Mesenchymal stem cell (in vitro differentiated cells and primary cell): ENCODE measurements at regions not wholly inside any gene's neighbourhood (a gene's known extent, or its start where the extent isn't known, plus 50 kb on each side); places are given as distances from the start of the nearest gene placed in this dataset.
"Not testable (repeated sequence)": the region's sequence is repeated elsewhere in the genome, so short reads cannot be mapped to it uniquely, and the experiment has no call there.

Experiments
- DNase-seq: peaks from one replicate; pipeline ENCODE4 v3.0.0-alpha.2; 2013
- H2AFZ ChIP-seq: one replicate; pipeline ENCODE4 v1.6.1; 2013; ENCODE audit warnings: low read depth, mild to moderate bottlenecking, control low read depth, inconsistent platforms, low read length, moderate library complexity
- H2AK5ac ChIP-seq: 2 replicates; pipeline ENCODE4 v1.6.1; 2013; ENCODE audit warnings: low read length, moderate library complexity, mild to moderate bottlenecking, inconsistent platforms; ENCODE audit not compliant: severe bottlenecking
- H2BK120ac ChIP-seq: one replicate; pipeline ENCODE4 v1.6.1; 2013; ENCODE audit warnings: low read depth, mild to moderate bottlenecking, inconsistent platforms, low read length, moderate library complexity
- H2BK12ac ChIP-seq, 2 experiments: one replicate each; pipeline ENCODE4 v1.6.1; 2013; ENCODE audit warnings: inconsistent platforms in 2 of 2, low read length in 2 of 2, mild to moderate bottlenecking in 2 of 2, moderate library complexity in 2 of 2, control low read depth in 1 of 2
- H2BK15ac ChIP-seq: one replicate; pipeline ENCODE4 v1.6.1; 2013; ENCODE audit warnings: mild to moderate bottlenecking, low read depth, inconsistent platforms; ENCODE audit not compliant: poor library complexity, severe bottlenecking
- H2BK5ac ChIP-seq: 2 replicates; pipeline ENCODE4 v1.6.1; 2013; ENCODE audit warnings: low read depth, mild to moderate bottlenecking, low read length, control low read depth, inconsistent platforms; ENCODE audit not compliant: poor library complexity, severe bottlenecking
- H3K14ac ChIP-seq, 2 experiments: one replicate each; pipeline ENCODE4 v1.6.1; 2013; ENCODE audit warnings: inconsistent platforms in 2 of 2, low read length in 2 of 2, control low read depth in 1 of 2, mild to moderate bottlenecking in 1 of 2, moderate library complexity in 1 of 2
- H3K18ac ChIP-seq, 2 experiments: one replicate each; pipeline ENCODE4 v1.6.1; 2013; ENCODE audit warnings: inconsistent platforms in 2 of 2, low read length in 2 of 2, control low read depth in 1 of 2, low read depth in 1 of 2, mild to moderate bottlenecking in 1 of 2
- H3K23ac ChIP-seq, 2 experiments: one replicate each; pipeline ENCODE4 v1.6.1; 2013; ENCODE audit warnings: inconsistent platforms in 2 of 2, low read length in 2 of 2, mild to moderate bottlenecking in 2 of 2, moderate library complexity in 2 of 2, control low read depth in 1 of 2
- H3K27ac ChIP-seq: 2 replicates; pipeline ENCODE4 v1.5.1; 2013; ENCODE audit warnings: mild to moderate bottlenecking, moderate library complexity, low read length, control low read depth, inconsistent platforms; ENCODE audit not compliant: poor library complexity, severe bottlenecking
- H3K27me3 ChIP-seq, 2 experiments: 2 replicates each; pipeline versions ENCODE4 v1.6.1 to v1.7.0; 2013; ENCODE audit warnings: low read length in 2 of 2, mild to moderate bottlenecking in 2 of 2, moderate library complexity in 2 of 2, control low read depth in 1 of 2, inconsistent platforms in 1 of 2; ENCODE audit not compliant: control insufficient read depth in 1 of 2, insufficient read depth in 1 of 2
- H3K36me3 ChIP-seq, 2 experiments: 2 replicates each; pipeline versions ENCODE4 v1.6.1 to v1.7.0; 2013; ENCODE audit warnings: low read length in 2 of 2, control low read depth in 1 of 2, inconsistent platforms in 1 of 2, low read depth in 1 of 2, mild to moderate bottlenecking in 1 of 2; ENCODE audit not compliant: insufficient read depth in 2 of 2, control insufficient read depth in 1 of 2
- H3K4ac ChIP-seq, 2 experiments: one replicate each; pipeline ENCODE4 v1.6.1; 2013; ENCODE audit warnings: inconsistent platforms in 2 of 2, low read length in 2 of 2, mild to moderate bottlenecking in 2 of 2, moderate library complexity in 2 of 2, control low read depth in 1 of 2, low read depth in 1 of 2
- H3K4me1 ChIP-seq: 2 replicates; pipeline ENCODE4 v1.6.1; 2013; ENCODE audit warnings: low read depth, low read length, control low read depth; ENCODE audit not compliant: control insufficient read depth, insufficient read depth
- H3K4me2 ChIP-seq: 2 replicates; pipeline ENCODE4 v1.6.1; 2013; ENCODE audit warnings: low read length, mild to moderate bottlenecking, inconsistent platforms; ENCODE audit not compliant: poor library complexity, severe bottlenecking
- H3K4me3 ChIP-seq, 2 experiments: 2 replicates each; pipeline versions ENCODE4 v1.5.1 to v1.7.0; 2013; ENCODE audit warnings: low read length in 2 of 2, mild to moderate bottlenecking in 2 of 2, control low read depth in 1 of 2, low read depth in 1 of 2; ENCODE audit not compliant: insufficient read depth in 1 of 2
- H3K79me1 ChIP-seq: replicated peaks from 2 replicates; pipeline ENCODE4 v1.6.1; 2013; ENCODE audit warnings: mild to moderate bottlenecking, control low read depth, low read length, inconsistent platforms; ENCODE audit not compliant: poor library complexity, severe bottlenecking
- H3K9ac ChIP-seq: 2 replicates; pipeline ENCODE4 v1.7.0; 2013; ENCODE audit warnings: mild to moderate bottlenecking, low read length, moderate library complexity
- H3K9me3 ChIP-seq: 2 replicates; pipeline ENCODE4 v1.7.0; 2013; ENCODE audit warnings: mild to moderate bottlenecking, low read length; ENCODE audit not compliant: control insufficient read depth
- H4K8ac ChIP-seq: one replicate; pipeline ENCODE4 v1.6.1; 2013; ENCODE audit warnings: inconsistent platforms, mild to moderate bottlenecking, low read length, moderate library complexity
- H4K91ac ChIP-seq: one replicate; pipeline ENCODE4 v1.6.1; 2013; ENCODE audit warnings: mild to moderate bottlenecking, low read length, inconsistent platforms
- WGBS: methylation state at CpG from one replicate; pipeline ENCODE4 v1.1.7; 2013; ENCODE audit warnings: mixed read lengths; 5-methylcytosine and 5-hydroxymethylcytosine counted together

DNA sequence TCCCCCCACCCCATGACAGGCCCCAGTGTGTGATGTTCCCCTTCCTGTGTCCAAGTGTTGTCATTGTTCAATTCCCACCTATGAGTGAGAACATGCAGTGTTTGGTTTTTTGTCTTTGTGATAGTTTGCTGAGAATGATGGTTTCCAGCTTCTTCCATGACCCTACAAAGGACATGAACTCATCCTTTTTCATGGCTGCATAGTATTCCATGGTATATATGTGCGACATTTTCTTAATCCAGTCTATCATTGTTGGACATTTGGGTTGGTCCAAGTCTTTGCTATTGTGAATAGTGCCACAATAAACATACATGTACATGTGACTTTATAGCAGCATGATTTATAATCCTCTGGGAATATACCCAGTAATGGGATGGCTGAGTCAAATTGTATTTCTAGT is 927.9 kb downstream of the PLA2G4A start:
- H2BK12ac ChIP-seq, H3K4me3 ChIP-seq, H3K9ac ChIP-seq, H2BK5ac ChIP-seq, H3K27ac ChIP-seq, H3K79me1 ChIP-seq, DNase-seq, H3K4me2 ChIP-seq, H2AFZ ChIP-seq, H3K18ac ChIP-seq, H2BK120ac ChIP-seq, H3K27me3 ChIP-seq, H3K14ac ChIP-seq, H4K91ac ChIP-seq, H3K36me3 ChIP-seq, H2BK15ac ChIP-seq, H2AK5ac ChIP-seq, H3K23ac ChIP-seq, H3K4ac ChIP-seq, H3K4me1 ChIP-seq, H4K8ac ChIP-seq, H3K9me3 ChIP-seq: not testable (repeated sequence)
- no CpG with 5 or more reads among the region's 1 CpG for WGBS

DNA sequence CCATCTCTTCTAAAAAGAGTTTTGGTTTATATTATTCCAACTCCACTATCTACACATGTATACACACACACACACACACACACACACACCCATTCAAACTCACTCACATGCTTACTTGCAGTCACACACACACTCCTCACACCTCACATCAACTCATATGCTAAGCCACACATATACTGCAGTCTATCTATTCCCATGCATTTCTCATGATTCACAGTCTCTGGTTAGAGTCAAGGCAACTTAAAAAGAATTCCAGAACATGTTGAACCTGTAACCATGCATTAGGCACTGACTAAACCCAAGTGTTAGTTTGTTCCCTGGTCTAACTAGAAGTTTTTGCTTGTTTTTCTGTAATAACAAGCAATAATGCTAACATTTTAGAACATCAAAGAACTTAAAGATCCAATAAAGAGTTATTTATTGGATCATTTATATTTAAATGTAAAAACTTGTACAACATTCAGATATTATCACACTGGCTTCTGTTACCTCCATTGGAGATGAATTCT is 931.1 kb downstream of the PLA2G4A start:
- H2AK5ac ChIP-seq, result no peak overlapping the region
- H3K9me3 ChIP-seq, result peaks cover 14% of the 10 kb centered on the region
- no peak overlapping the region for H2AFZ ChIP-seq
- no peak overlapping the region for H3K4me2 ChIP-seq
- no peaks in the 10 kb centered on the region for H3K36me3 ChIP-seq
- H3K27ac ChIP-seq, result no peak overlapping the region
- H3K14ac ChIP-seq, result no peak overlapping the region
- no peaks in the 10 kb centered on the region for H3K27me3 ChIP-seq
- H3K23ac ChIP-seq, result no peak overlapping the region
- no peak overlapping the region for H3K9ac ChIP-seq
- no peak overlapping the region for H2BK120ac ChIP-seq
- H4K8ac ChIP-seq, result no peak overlapping the region
- H3K79me1 ChIP-seq, result no peaks in the 10 kb centered on the region
- no peak overlapping the region for H3K4me3 ChIP-seq
- no peak overlapping the region for H3K4ac ChIP-seq
- no peak overlapping the region for H4K91ac ChIP-seq
- no peak overlapping the region for H2BK12ac ChIP-seq
- no peak overlapping the region for H2BK15ac ChIP-seq
- H3K4me1 ChIP-seq, result no peaks in the 10 kb centered on the region
- H3K18ac ChIP-seq, result no peak overlapping the region
- no peak for DNase-seq
- H2BK5ac ChIP-seq, result no peak overlapping the region

DNA sequence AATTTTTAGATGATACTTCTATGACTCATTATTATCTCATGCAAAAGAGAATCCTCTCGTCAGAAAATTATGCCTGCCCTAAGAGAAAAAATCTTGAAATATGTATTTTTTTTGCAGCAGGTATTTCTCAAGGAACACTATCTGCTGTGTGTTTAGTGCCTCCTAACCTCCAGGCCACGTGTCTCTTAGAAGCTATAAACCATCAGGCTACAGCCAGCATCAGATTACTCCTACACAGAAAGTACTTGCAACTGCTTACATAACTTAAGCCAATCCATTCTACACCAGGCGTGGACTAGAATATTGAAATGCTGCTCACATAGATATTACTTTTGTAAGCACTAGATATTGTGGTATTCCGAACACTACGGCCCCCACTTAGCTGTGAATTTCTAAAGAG is 933.4 kb downstream of the PLA2G4A start:
- Histone ChIP-seq H3K4ac (no peak overlapping the region), H3K4me2 (no peak overlapping the region), H3K14ac (no peak overlapping the region), H3K9ac (no peak overlapping the region), H3K23ac (no peak overlapping the region), H3K36me3 (no peaks in the 10 kb centered on the region), H3K4me3 (no peak overlapping the region), H3K79me1 (no peaks in the 10 kb centered on the region), H3K9me3 (peaks cover 14% of the 10 kb centered on the region), H2BK15ac (no peak overlapping the region), H3K4me1 (no peaks in the 10 kb centered on the region), H2BK120ac (no peak overlapping the region), H2AK5ac (no peak overlapping the region), H3K27ac (no peak overlapping the region), H4K91ac (no peak overlapping the region), H2BK12ac (no peak overlapping the region), H4K8ac (no peak overlapping the region), H3K18ac (no peak overlapping the region), H3K27me3 (no peaks in the 10 kb centered on the region), H2BK5ac (no peak overlapping the region), H2AFZ (no peak overlapping the region)
- DNase-seq, result no peak
- WGBS, result 6% methylated on average over 2 of the region's 5 CpGs

- no peak overlapping the region for H2BK5ac ChIP-seq
- H2BK12ac ChIP-seq, result no peak overlapping the region
- H3K79me1 ChIP-seq, result no peaks in the 10 kb centered on the region
- H3K18ac ChIP-seq, result no peak overlapping the region
- no peak overlapping the region for H4K8ac ChIP-seq
- no peaks in the 10 kb centered on the region for H3K4me1 ChIP-seq
- H3K4me2 ChIP-seq, result no peak overlapping the region
- H3K23ac ChIP-seq, result no peak overlapping the region
- peaks cover 14% of the 10 kb centered on the region for H3K9me3 ChIP-seq
- H3K4ac ChIP-seq, result no peak overlapping the region
- no peak overlapping the region for H4K91ac ChIP-seq
- H3K9ac ChIP-seq, result no peak overlapping the region
- no peak for DNase-seq
- no peak overlapping the region for H2BK15ac ChIP-seq
- H3K27ac ChIP-seq, result no peak overlapping the region
- no peaks in the 10 kb centered on the region for H3K27me3 ChIP-seq
- H2AFZ ChIP-seq, result no peak overlapping the region
- no peak overlapping the region for H3K4me3 ChIP-seq
- H3K14ac ChIP-seq, result no peak overlapping the region
- no peak overlapping the region for H2BK120ac ChIP-seq
- H2AK5ac ChIP-seq, result no peak overlapping the region
- H3K36me3 ChIP-seq, result no peaks in the 10 kb centered on the region
These were observed 934.7 kb downstream of the PLA2G4A start for GRCh38 chr1:187763465-187763864.
